ENCODE measurements at regions not wholly inside any gene's neighbourhood (a gene's known extent, or its start where the extent isn't known, plus 50 kb on each side); places are given as distances from the start of the nearest gene placed in this dataset.

DNA sequence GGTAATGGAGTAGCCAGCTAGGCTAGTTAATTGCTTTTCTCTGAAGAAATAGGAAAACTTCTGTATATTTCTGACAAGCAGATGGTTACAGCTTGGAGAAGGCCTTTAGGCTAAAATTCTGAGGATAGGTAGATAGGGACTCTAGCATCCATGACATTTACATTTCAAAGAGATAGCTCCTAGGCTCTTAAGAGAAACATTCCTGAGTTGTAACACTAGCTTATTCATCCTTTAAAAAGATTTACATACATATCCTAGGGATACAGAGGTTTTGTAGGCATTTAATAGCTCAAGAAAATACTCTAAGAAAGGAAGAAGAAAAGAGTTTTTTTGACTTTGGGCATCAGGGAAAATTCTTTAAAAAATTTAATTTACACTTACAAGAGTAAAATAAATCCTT is 130.9 kb upstream of the CCDC179 start:
- H3K4me3 ChIP-seq: no peak overlapping the region
- H3K36me3 ChIP-seq: no peaks in the 10 kb centered on the region
- no peaks in the 10 kb centered on the region for H3K27me3 ChIP-seq
- DNase-seq: no peak
- intact Hi-C loops (cut with DNase I): no loop called here
- no peaks in the 10 kb centered on the region for H3K4me1 ChIP-seq
- no peak overlapping the region for H3K27ac ChIP-seq
- TF ChIP-seq, protein P1, sequence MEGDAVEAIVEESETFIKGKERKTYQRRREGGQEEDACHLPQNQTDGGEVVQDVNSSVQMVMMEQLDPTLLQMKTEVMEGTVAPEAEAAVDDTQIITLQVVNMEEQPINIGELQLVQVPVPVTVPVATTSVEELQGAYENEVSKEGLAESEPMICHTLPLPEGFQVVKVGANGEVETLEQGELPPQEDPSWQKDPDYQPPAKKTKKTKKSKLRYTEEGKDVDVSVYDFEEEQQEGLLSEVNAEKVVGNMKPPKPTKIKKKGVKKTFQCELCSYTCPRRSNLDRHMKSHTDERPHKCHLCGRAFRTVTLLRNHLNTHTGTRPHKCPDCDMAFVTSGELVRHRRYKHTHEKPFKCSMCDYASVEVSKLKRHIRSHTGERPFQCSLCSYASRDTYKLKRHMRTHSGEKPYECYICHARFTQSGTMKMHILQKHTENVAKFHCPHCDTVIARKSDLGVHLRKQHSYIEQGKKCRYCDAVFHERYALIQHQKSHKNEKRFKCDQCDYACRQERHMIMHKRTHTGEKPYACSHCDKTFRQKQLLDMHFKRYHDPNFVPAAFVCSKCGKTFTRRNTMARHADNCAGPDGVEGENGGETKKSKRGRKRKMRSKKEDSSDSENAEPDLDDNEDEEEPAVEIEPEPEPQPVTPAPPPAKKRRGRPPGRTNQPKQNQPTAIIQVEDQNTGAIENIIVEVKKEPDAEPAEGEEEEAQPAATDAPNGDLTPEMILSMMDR (IDR thresholded peaks at IDR 0.05): no peak
- no peak for TF ChIP-seq POLR2A (IDR thresholded peaks at IDR 0.05)
- peaks cover 0 to 24% (median 0%) of the 10 kb centered on the region in 3 donors for H3K9me3 ChIP-seq

DNA sequence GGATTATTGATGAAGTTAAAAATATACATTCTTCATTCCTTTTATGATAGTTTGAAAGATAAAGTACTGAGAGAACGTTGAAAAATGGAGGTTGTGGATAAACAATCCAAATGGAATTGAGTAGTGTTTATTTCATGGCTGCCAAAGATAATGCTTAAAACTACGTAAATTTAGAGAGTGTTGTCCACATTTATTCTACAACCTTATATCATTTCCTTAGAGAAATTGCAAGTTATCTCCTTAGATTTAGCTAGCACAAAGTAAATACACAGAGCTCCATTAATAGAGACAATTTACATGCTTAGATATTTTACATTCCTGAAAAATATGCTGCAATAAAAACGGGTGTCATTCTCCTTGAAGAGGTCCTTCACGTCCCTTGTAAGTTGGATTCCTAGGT is 146.5 kb upstream of the CCDC179 start:
- intact Hi-C loops (cut with DNase I): no loop called here
- TF ChIP-seq, protein P1 (IDR thresholded peaks at IDR 0.05): no peak
- TF ChIP-seq POLR2A (IDR thresholded peaks at IDR 0.05): no peak
- no peak overlapping the region for H3K4me3 ChIP-seq
- H3K27ac ChIP-seq: no peak overlapping the region
- 31 to 36% methylated on average over 4 of the region's 4 CpGs for WGBS, 2 donors
- no peaks in the 10 kb centered on the region for H3K36me3 ChIP-seq
- peaks cover 0 to 22% (median 10%) of the 10 kb centered on the region in 3 donors for H3K9me3 ChIP-seq
- H3K4me1 ChIP-seq: no peaks in the 10 kb centered on the region
- no peaks in the 10 kb centered on the region for H3K27me3 ChIP-seq
- no peak for DNase-seq

DNA sequence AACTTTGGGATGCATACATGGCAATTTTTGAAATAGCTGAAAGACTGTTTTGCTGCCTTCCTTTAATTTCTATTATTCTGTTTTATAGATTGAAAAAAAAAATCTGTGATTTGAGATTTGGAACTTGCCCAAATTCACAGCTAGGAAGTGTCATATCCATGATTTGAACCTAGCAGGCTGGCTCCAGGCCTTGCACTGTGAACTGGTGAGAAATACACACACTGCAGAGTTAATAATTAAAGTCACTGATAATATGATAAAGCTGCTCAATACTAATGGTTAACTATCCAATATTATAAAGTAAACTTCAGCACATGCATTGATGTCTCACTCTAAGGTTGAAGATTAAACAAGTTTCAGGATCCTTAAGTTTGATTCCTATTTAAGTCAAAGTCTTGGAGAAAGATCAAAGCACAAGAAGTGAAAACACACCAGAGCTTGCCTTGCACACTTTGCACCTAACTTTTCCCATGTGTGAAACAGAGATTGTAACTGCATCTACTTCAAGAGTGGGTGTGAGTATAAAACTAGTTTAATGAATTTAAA is 150.6 kb upstream of the CCDC179 start:
- no peak for DNase-seq
- intact Hi-C loops (cut with DNase I): no loop called here
- Histone ChIP-seq H3K9me3 (no peaks in the 10 kb centered on the region), H3K27me3 (no peaks in the 10 kb centered on the region), H3K4me1 (no peaks in the 10 kb centered on the region), H3K27ac (no peak overlapping the region), H3K4me3 (no peak overlapping the region), H3K36me3 (no peaks in the 10 kb centered on the region)
- TF ChIP-seq POLR2A (IDR thresholded peaks at IDR 0.05): no peak
- TF ChIP-seq, protein P1 (IDR thresholded peaks at IDR 0.05): no peak

DNA sequence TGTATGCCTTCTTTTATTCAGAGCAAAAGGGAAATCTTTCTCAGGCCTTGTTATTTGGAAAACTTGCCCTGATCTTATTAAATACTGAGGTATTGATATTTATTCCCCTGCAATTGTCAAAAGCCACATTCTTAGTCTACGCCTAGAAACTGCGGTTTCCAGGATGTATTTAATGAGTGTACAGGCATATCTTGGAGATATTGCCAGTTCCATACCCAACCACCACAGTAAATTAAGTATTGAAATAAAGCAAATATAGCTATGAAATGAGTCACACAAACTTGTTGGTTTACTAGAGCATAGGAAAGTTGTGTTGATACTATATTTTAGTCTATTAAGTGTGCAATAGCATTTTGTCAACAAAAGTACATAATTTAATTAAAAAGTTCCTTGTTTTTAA is 152.7 kb upstream of the CCDC179 start:
- H3K4me1 ChIP-seq: no peaks in the 10 kb centered on the region
- WGBS, 2 donors: 93 to 95% methylated on average over 2 of the region's 2 CpGs
- intact Hi-C loops (cut with DNase I): no loop called here
- H3K36me3 ChIP-seq: no peaks in the 10 kb centered on the region
- no peak for DNase-seq
- no peak overlapping the region for H3K4me3 ChIP-seq
- no peak for TF ChIP-seq POLR2A (IDR thresholded peaks at IDR 0.05)
- TF ChIP-seq, protein P1 (IDR thresholded peaks at IDR 0.05): no peak
- H3K27ac ChIP-seq: no peak overlapping the region
- H3K9me3 ChIP-seq: no peaks in the 10 kb centered on the region
- no peaks in the 10 kb centered on the region for H3K27me3 ChIP-seq

DNA sequence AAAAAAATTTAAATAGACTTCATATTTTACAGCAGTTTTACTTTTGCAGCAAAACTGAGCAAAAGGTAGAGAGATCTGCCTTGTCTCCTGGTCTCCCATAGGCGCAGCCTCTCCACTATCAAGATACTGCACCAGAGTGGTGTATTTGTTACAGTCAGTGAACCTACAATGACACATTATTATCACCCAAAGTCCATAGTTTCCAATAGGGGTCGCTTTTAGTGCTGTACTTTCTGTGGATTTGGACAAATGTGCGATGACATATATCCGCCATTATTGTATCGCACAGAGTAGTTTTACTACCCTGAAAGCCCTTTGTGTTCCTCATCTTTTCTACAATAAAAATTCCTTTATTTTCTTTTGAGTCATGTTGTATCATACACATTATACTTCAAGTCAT is 153.2 kb upstream of the CCDC179 start:
- no peaks in the 10 kb centered on the region for H3K36me3 ChIP-seq
- H3K27ac ChIP-seq: no peak overlapping the region
- H3K4me1 ChIP-seq: no peaks in the 10 kb centered on the region
- TF ChIP-seq POLR2A (IDR thresholded peaks at IDR 0.05): no peak
- no peak overlapping the region for H3K4me3 ChIP-seq
- 80 to 85% methylated on average over 5 of the region's 5 CpGs for WGBS, 2 donors
- no peaks in the 10 kb centered on the region for H3K9me3 ChIP-seq
- DNase-seq: no peak
- no peaks in the 10 kb centered on the region for H3K27me3 ChIP-seq
- intact Hi-C loops (cut with DNase I): no loop called here

DNA sequence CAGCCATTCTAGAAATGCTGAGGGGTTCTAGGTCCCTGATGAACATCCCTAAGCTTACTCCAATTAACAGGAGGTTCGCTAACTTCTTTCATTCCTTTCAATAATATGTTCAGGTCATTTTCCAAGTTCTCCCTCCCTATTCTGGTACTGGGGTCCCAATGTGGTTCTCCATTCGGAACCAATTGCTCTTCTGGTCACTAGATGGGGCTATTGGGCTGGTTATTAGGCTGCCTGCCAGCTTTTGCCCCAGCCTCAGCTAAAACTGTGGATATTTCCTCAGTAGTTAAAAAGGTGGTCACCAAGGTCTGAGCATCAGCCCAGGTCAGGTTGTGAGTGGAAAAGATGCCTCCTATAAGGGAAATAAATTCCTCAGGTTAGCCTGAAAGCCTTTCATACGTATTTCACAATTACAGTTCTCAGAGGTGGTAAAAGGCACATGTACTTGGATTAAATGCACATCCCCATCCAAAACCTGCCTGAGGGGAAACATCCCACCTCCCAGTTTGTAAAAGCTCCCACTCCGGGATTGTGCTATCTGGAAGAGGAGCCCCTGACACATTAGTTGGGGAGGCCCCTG is 161.1 kb upstream of the CCDC179 start:
- no peak for DNase-seq
- Histone ChIP-seq H3K27me3 (no peaks in the 10 kb centered on the region), H3K27ac (no peak overlapping the region), H3K4me3 (no peak overlapping the region), H3K4me1 (no peaks in the 10 kb centered on the region), H3K9me3 (no peaks in the 10 kb centered on the region), H3K36me3 (no peaks in the 10 kb centered on the region)
- TF ChIP-seq, protein P1 (IDR thresholded peaks at IDR 0.05): peak in 2 of 6 experiments; percentile 11 to 15
- TF ChIP-seq POLR2A (IDR thresholded peaks at IDR 0.05): no peak
- intact Hi-C loops (cut with DNase I): no loop called here
- WGBS, 2 donors: 35 to 48% methylated on average over 3 of the region's 4 CpGs

All from esophagus squamous epithelium (tissue), 5 donors.